GM19468 (cell line): ENCODE measurements at regions not wholly inside any gene's neighbourhood (a gene's known extent, or its start where the extent isn't known, plus 50 kb on each side); places are given as distances from the start of the nearest gene placed in this dataset.

Experiments
- ATAC-seq: cut with Tn5 transposase; IDR thresholded peaks from one replicate; pipeline ENCODE4 v1.9.1; 2021; ENCODE audit warnings: mild to moderate bottlenecking, moderate library complexity, moderate number of reproducible peaks; ENCODE audit not compliant: unreplicated experiment; ENCODE audit errors: extremely low read depth

- no peak for ATAC-seq
Observed at GRCh38 chr6:120164531-120164930, 815.0 kb upstream of the MAN1A1 start.

- ATAC-seq, result no peak
Observed at GRCh38 chr6:120157873-120158272, 808.3 kb upstream of the MAN1A1 start.

GRCh38 chr6:120147071-120147871 is 797.7 kb upstream of the MAN1A1 start:
- no peak for ATAC-seq

GRCh38 chr6:120141601-120142000 is 792.0 kb upstream of the MAN1A1 start:
- ATAC-seq, result no peak

GRCh38 chr6:120137492-120137891 is 787.9 kb upstream of the MAN1A1 start:
- ATAC-seq, result no peak

GRCh38 chr6:120129228-120129627 is 779.7 kb upstream of the MAN1A1 start:
- no peak for ATAC-seq

GRCh38 chr6:120122401-120122800 is 772.8 kb upstream of the MAN1A1 start:
- ATAC-seq, result no peak

GRCh38 chr6:120116343-120116742 is 766.8 kb upstream of the MAN1A1 start:
- no peak for ATAC-seq

GRCh38 chr6:120112980-120113379 is 763.4 kb upstream of the MAN1A1 start:
- no peak for ATAC-seq

- no peak for ATAC-seq
Observed at GRCh38 chr6:120111001-120111400, 761.4 kb upstream of the MAN1A1 start.

GRCh38 chr6:120108061-120108795 is 758.7 kb upstream of the MAN1A1 start:
- no peak for ATAC-seq

- no peak for ATAC-seq
Observed at GRCh38 chr6:120103618-120104017, 754.1 kb upstream of the MAN1A1 start.

- no peak for ATAC-seq
Observed at GRCh38 chr6:120096696-120097260, 747.2 kb upstream of the MAN1A1 start.

GRCh38 chr6:120083186-120083585 is 733.6 kb upstream of the MAN1A1 start:
- ATAC-seq, result no peak

- ATAC-seq, result no peak
Observed at GRCh38 chr6:120077489-120077888, 727.9 kb upstream of the MAN1A1 start.

GRCh38 chr6:120058410-120058809 is 708.8 kb upstream of the MAN1A1 start:
- ATAC-seq, result no peak

GRCh38 chr6:120056085-120056484 is 706.5 kb upstream of the MAN1A1 start:
- ATAC-seq, result no peak

GRCh38 chr6:120055071-120055470 is 705.5 kb upstream of the MAN1A1 start:
- ATAC-seq, result no peak

- ATAC-seq, result no peak
Observed at GRCh38 chr6:120039664-120040063, 690.1 kb upstream of the MAN1A1 start.

GRCh38 chr6:120031837-120032236 is 682.3 kb upstream of the MAN1A1 start:
- ATAC-seq, result no peak

- ATAC-seq, result no peak
Observed at GRCh38 chr6:120026791-120027190, 677.2 kb upstream of the MAN1A1 start.
